Neural progenitor cell (in vitro differentiated cells): ENCODE measurements at regions not wholly inside any gene's neighbourhood (a gene's known extent, or its start where the extent isn't known, plus 50 kb on each side); places are given as distances from the start of the nearest gene placed in this dataset.

Experiments
- DNase-seq: peaks from one replicate; pipeline ENCODE4 v3.0.0-alpha.2; 2016; ENCODE audit warnings: low spot score
- H2AFZ ChIP-seq: fragments of 200-600 bp; sonication (generic); replicated peaks from 2 replicates; pipeline ENCODE4 v1.6.1; 2016; ENCODE audit warnings: antibody characterized with exemption
- H3F3A ChIP-seq: fragments of 200-600 bp; sonication (generic); 2 replicates; pipeline ENCODE4 v1.6.1; 2016; ENCODE audit warnings: antibody characterized with exemption, low read depth
- H3K27ac ChIP-seq: fragments of 200-600 bp; sonication (generic); 2 replicates; pipeline ENCODE4 v1.5.1; 2016; ENCODE audit warnings: mild to moderate bottlenecking
- H3K27me3 ChIP-seq: fragments of 200-600 bp; sonication (generic); 2 replicates; pipeline ENCODE4 v1.6.1; 2016; ENCODE audit warnings: mild to moderate bottlenecking, moderate library complexity
- H3K36me3 ChIP-seq: fragments of 200-600 bp; sonication (generic); 2 replicates; pipeline ENCODE4 v1.5.1; 2016
- H3K4me1 ChIP-seq: fragments of 200-600 bp; sonication (generic); 2 replicates; pipeline ENCODE4 v1.6.1; 2016; ENCODE audit warnings: mixed run types
- H3K4me2 ChIP-seq: fragments of 200-600 bp; sonication (generic); 2 replicates; pipeline ENCODE4 v1.6.1; 2016
- H3K4me3 ChIP-seq: fragments of 200-600 bp; sonication (generic); 2 replicates; pipeline ENCODE4 v1.5.1; 2016
- H3K79me2 ChIP-seq: fragments of 200-600 bp; sonication (generic); 2 replicates; pipeline ENCODE4 v1.6.1; 2016; ENCODE audit warnings: low read depth
- H3K9ac ChIP-seq: fragments of 200-600 bp; sonication (generic); 2 replicates; pipeline ENCODE4 v1.6.1; 2016
- H3K9me3 ChIP-seq: fragments of 200-600 bp; sonication (generic); 2 replicates; pipeline ENCODE4 v1.5.1; 2016; ENCODE audit warnings: low read depth
- H4K20me1 ChIP-seq: fragments of 200-600 bp; sonication (generic); 2 replicates; pipeline ENCODE4 v1.6.1; 2016; ENCODE audit warnings: low read depth
- H3K27ac Mint-ChIP-seq: 3 replicates; pipeline ENCODE4 v1.8.0; 2021; ENCODE audit warnings: mixed read lengths
- H3K27me3 Mint-ChIP-seq: 2 replicates; pipeline ENCODE4 v1.8.0; 2022; ENCODE audit warnings: low read depth, mild to moderate bottlenecking, inconsistent platforms, moderate library complexity, mixed read lengths; ENCODE audit not compliant: insufficient read depth
- H3K36me3 Mint-ChIP-seq: 3 replicates; pipeline ENCODE4 v1.8.0; 2021; ENCODE audit warnings: mixed read lengths
- H3K4me1 Mint-ChIP-seq: 3 replicates; pipeline ENCODE4 v1.8.0; 2021; ENCODE audit warnings: mixed read lengths
- H3K4me3 Mint-ChIP-seq: 3 replicates; pipeline ENCODE4 v1.8.0; 2021; ENCODE audit warnings: mild to moderate bottlenecking, moderate library complexity, mixed read lengths
- H3K9me3 Mint-ChIP-seq: 3 replicates; pipeline ENCODE4 v1.8.0; 2020; ENCODE audit warnings: mixed read lengths
- EZH2 ChIP-seq: fragments of 200-600 bp; sonication (generic); IDR thresholded peaks from 2 replicates; pipeline ENCODE4 v1.6.1; 2017; ENCODE audit warnings: antibody characterized with exemption, mild to moderate bottlenecking, moderate library complexity
- EZH2phosphoT487 ChIP-seq: fragments of 200-600 bp; sonication (generic); IDR thresholded peaks from 2 replicates; pipeline ENCODE4 v1.6.1; 2017; ENCODE audit warnings: antibody characterized with exemption
- TF ChIP-seq, protein P1 (sequence below): fragments of 200-600 bp; sonication (generic); IDR thresholded peaks from 2 replicates; pipeline ENCODE4 v1.5.1; 2017; ENCODE audit warnings: antibody characterized with exemption, mild to moderate bottlenecking

DNA sequence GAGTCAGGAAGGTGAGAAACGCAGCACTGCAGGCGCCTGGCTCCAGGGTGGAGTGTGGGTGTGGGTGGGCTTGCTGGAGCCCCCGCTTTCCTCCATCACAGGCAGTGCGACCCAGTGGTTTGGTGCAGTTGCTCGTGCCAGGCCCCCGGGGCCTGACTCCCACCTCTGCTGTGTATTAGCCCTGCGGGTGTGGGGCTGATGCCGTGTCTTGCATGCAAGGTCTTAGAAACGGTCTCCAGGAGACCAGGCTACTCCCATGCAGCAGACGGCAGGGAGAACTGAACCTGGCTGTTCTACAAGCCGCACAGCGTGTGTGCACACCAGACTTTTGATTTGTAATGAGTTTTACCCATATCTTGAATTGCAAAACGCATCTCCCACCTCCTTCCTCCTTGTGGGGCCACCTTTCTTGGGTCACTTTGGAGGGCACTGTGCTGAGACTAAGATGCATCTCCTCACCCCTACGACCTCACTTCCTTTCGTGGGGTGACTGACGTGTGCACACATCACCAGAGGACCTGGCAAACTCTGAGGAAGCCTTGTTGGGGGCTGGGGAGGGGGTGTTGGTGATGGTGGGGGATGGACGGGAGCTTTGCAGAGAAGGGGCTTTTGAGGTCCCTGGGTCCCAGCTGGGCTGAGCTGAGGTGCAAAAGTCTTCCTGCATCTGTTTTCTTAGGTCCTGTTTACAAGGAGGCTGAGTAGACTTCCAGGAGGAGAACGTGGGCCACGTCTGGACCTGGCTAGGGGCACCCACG lies 101.8 kb upstream of the TNRC6C start:
- Histone ChIP-seq H3K36me3 (no peaks in the 10 kb centered on the region), H4K20me1 (no peaks in the 10 kb centered on the region), H3K9ac (no peak overlapping the region), H3K9me3 (no peaks in the 10 kb centered on the region), H3K4me3 (no peak overlapping the region), H3K27ac (no peak overlapping the region), H3F3A (peaks cover 5% of the 10 kb centered on the region), H3K4me2 (no peak overlapping the region), H2AFZ (no peak overlapping the region), H3K79me2 (no peaks in the 10 kb centered on the region), H3K4me1 (peaks cover 4% of the 10 kb centered on the region), H3K27me3 (no peaks in the 10 kb centered on the region)
- DNase-seq: no peak
- Mint-ChIP-seq H3K4me1 (peaks cover 11% of the 10 kb centered on the region), H3K27me3 (peaks cover 2% of the 10 kb centered on the region), H3K4me3 (no peak overlapping the region), H3K27ac (peak overlapping the region; percentile 85), H3K9me3 (peaks cover 2% of the 10 kb centered on the region), H3K36me3 (no peaks in the 10 kb centered on the region)
- TF ChIP-seq EZH2phosphoT487: no peak
- no peak for TF ChIP-seq EZH2
- TF ChIP-seq, protein P1, sequence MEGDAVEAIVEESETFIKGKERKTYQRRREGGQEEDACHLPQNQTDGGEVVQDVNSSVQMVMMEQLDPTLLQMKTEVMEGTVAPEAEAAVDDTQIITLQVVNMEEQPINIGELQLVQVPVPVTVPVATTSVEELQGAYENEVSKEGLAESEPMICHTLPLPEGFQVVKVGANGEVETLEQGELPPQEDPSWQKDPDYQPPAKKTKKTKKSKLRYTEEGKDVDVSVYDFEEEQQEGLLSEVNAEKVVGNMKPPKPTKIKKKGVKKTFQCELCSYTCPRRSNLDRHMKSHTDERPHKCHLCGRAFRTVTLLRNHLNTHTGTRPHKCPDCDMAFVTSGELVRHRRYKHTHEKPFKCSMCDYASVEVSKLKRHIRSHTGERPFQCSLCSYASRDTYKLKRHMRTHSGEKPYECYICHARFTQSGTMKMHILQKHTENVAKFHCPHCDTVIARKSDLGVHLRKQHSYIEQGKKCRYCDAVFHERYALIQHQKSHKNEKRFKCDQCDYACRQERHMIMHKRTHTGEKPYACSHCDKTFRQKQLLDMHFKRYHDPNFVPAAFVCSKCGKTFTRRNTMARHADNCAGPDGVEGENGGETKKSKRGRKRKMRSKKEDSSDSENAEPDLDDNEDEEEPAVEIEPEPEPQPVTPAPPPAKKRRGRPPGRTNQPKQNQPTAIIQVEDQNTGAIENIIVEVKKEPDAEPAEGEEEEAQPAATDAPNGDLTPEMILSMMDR: no peak

DNA sequence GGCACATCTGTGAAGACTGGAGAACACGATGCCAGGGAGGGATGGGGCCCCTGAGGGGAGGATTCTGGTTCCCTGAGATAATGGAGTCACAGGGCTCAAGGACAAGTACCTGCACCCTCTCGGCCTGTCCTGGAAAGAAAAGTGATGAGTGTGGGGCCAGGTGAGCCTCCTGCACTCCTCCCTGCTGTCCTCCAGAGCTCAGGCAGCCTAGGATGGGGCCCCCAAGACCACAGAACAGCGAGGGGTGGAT lies 101.3 kb upstream of the TNRC6C start:
- Histone ChIP-seq H3K36me3 (no peaks in the 10 kb centered on the region), H3F3A (peaks cover under 1% of the 10 kb centered on the region), H3K27ac (no peak overlapping the region), H3K4me2 (no peak overlapping the region), H3K9ac (no peak overlapping the region), H2AFZ (no peak overlapping the region), H3K4me3 (no peak overlapping the region), H4K20me1 (no peaks in the 10 kb centered on the region), H3K27me3 (no peaks in the 10 kb centered on the region), H3K9me3 (no peaks in the 10 kb centered on the region), H3K79me2 (no peaks in the 10 kb centered on the region), H3K4me1 (peaks cover 4% of the 10 kb centered on the region)
- TF ChIP-seq EZH2 (no peak), EZH2phosphoT487 (no peak)
- TF ChIP-seq, protein P1: no peak
- Mint-ChIP-seq H3K36me3 (no peaks in the 10 kb centered on the region), H3K27me3 (peaks cover 2% of the 10 kb centered on the region), H3K4me3 (no peak overlapping the region), H3K9me3 (peaks cover 2% of the 10 kb centered on the region), H3K27ac (peak overlapping the region; percentile 85), H3K4me1 (peaks cover 11% of the 10 kb centered on the region)
- no peak for DNase-seq

DNA sequence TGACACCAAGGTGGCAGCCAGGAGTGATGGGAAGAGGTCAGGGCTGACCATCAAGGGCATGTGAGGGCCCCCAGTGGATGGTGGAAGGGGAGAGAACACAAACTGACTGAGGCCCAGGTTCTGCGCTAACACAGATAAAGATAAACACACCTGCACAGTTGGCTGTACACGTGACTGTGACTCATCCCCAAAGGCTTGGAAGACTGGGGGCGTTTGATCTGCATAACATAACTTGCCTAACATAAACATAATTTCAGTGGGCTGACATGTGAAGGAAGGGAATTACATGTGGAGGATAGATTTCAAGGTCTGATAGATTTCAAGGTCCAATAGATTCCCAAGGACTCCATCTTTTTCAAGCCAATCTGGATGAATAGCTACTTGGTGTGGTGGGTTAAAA lies 100.9 kb upstream of the TNRC6C start:
- Histone ChIP-seq H3K36me3 (no peaks in the 10 kb centered on the region), H3K27ac (no peak overlapping the region), H3K27me3 (no peaks in the 10 kb centered on the region), H3K79me2 (no peaks in the 10 kb centered on the region), H3K4me3 (no peak overlapping the region), H3F3A (no peaks in the 10 kb centered on the region), H3K9ac (no peak overlapping the region), H2AFZ (no peak overlapping the region), H4K20me1 (no peaks in the 10 kb centered on the region), H3K4me1 (peaks cover 4% of the 10 kb centered on the region), H3K4me2 (no peak overlapping the region), H3K9me3 (no peaks in the 10 kb centered on the region)
- Mint-ChIP-seq H3K9me3 (peaks cover 2% of the 10 kb centered on the region), H3K4me3 (no peak overlapping the region), H3K27me3 (peaks cover 4% of the 10 kb centered on the region), H3K36me3 (no peaks in the 10 kb centered on the region), H3K4me1 (peaks cover 11% of the 10 kb centered on the region), H3K27ac (no peak overlapping the region)
- TF ChIP-seq, protein P1: no peak
- no peak for TF ChIP-seq EZH2
- TF ChIP-seq EZH2phosphoT487: no peak
- DNase-seq: no peak
